HG03378 (cell line): ENCODE measurements at regions not wholly inside any gene's neighbourhood (a gene's known extent, or its start where the extent isn't known, plus 50 kb on each side); places are given as distances from the start of the nearest gene placed in this dataset.

Source experiments
- ATAC-seq: cut with Tn5 transposase; IDR thresholded peaks from one replicate; pipeline ENCODE4 v1.9.1; 2021; ENCODE audit warnings: mild to moderate bottlenecking, moderate library complexity; ENCODE audit not compliant: unreplicated experiment

GRCh38 chr14:26925876-26926584 lies 328.2 kb upstream of the NOVA1 start:
- no peak for ATAC-seq

GRCh38 chr14:26926585-26926984 lies 328.8 kb upstream of the NOVA1 start:
- no peak for ATAC-seq

- ATAC-seq, result no peak
Observed at GRCh38 chr14:26928019-26928418, 330.2 kb upstream of the NOVA1 start.

GRCh38 chr14:26929361-26929760 lies 331.5 kb upstream of the NOVA1 start:
- no peak for ATAC-seq

- ATAC-seq, result no peak
Observed at GRCh38 chr14:26930576-26930975, 332.7 kb upstream of the NOVA1 start.

GRCh38 chr14:26932606-26933005 lies 334.8 kb upstream of the NOVA1 start:
- no peak for ATAC-seq

- ATAC-seq, result no peak
Observed at GRCh38 chr14:26933431-26933830, 335.6 kb upstream of the NOVA1 start.

- ATAC-seq, result no peak
Observed at GRCh38 chr14:26934151-26934550, 336.3 kb upstream of the NOVA1 start.

GRCh38 chr14:26935733-26936132 lies 337.9 kb upstream of the NOVA1 start:
- ATAC-seq, result no peak

- ATAC-seq, result no peak
Observed at GRCh38 chr14:26938054-26938453, 340.2 kb upstream of the NOVA1 start.

GRCh38 chr14:26939755-26940154 lies 341.9 kb upstream of the NOVA1 start:
- no peak for ATAC-seq

GRCh38 chr14:26941521-26941920 lies 343.7 kb upstream of the NOVA1 start:
- ATAC-seq, result no peak

- ATAC-seq, result no peak
Observed at GRCh38 chr14:26947265-26947664, 349.4 kb upstream of the NOVA1 start.

GRCh38 chr14:26959437-26959836 lies 361.6 kb upstream of the NOVA1 start:
- ATAC-seq, result no peak

- no peak for ATAC-seq
Observed at GRCh38 chr14:26959972-26960660, 362.3 kb upstream of the NOVA1 start.

- ATAC-seq, result no peak
Observed at GRCh38 chr14:26963711-26964110, 365.9 kb upstream of the NOVA1 start.

GRCh38 chr14:26965490-26965889 lies 367.7 kb upstream of the NOVA1 start:
- ATAC-seq, result no peak

- ATAC-seq, result no peak
Observed at GRCh38 chr14:26966908-26967307, 369.1 kb upstream of the NOVA1 start.

GRCh38 chr14:26974965-26975364 lies 377.1 kb upstream of the NOVA1 start:
- ATAC-seq, result no peak

GRCh38 chr14:26982071-26982470 lies 384.2 kb upstream of the NOVA1 start:
- no peak for ATAC-seq

GRCh38 chr14:26984311-26985177 lies 386.7 kb upstream of the NOVA1 start:
- no peak for ATAC-seq
